GM23338 (cell line): ENCODE measurements at regions not wholly inside any gene's neighbourhood (a gene's known extent, or its start where the extent isn't known, plus 50 kb on each side); places are given as distances from the start of the nearest gene placed in this dataset.

Experiments used
- ATAC-seq: fragments of 200-7000 bp; cut with Tn5 transposase; 3 replicates; pipeline ENCODE4 v1.9.1; 2020
- DNase-seq: peaks from one replicate; pipeline ENCODE4 v3.0.0-alpha.2; 2015; ENCODE audit warnings: low spot score
- H2AFZ ChIP-seq: fragments of 200-600 bp; sonication (generic); 2 replicates; pipeline ENCODE4 v1.8.0; 2016; ENCODE audit warnings: antibody characterized with exemption, mild to moderate bottlenecking, moderate library complexity
- H3F3A ChIP-seq: fragments of 200-600 bp; sonication (generic); replicated peaks from 2 replicates; pipeline ENCODE4 v1.8.0; 2017; ENCODE audit warnings: antibody characterized with exemption, mixed run types, low read depth
- H3K27ac ChIP-seq: fragments of 200-600 bp; sonication (generic); 2 replicates; pipeline ENCODE4 v1.6.1; 2016; ENCODE audit warnings: low read depth
- H3K27me3 ChIP-seq: fragments of 200-600 bp; sonication (generic); 2 replicates; pipeline ENCODE4 v1.8.0; 2016; ENCODE audit warnings: mild to moderate bottlenecking, mixed run types, moderate library complexity; ENCODE audit not compliant: insufficient read depth
- H3K36me3 ChIP-seq: fragments of 200-600 bp; sonication (generic); 2 replicates; pipeline ENCODE4 v1.8.0; 2016; ENCODE audit warnings: mild to moderate bottlenecking; ENCODE audit not compliant: insufficient read depth
- H3K4me1 ChIP-seq: fragments of 200-600 bp; sonication (generic); 2 replicates; pipeline ENCODE4 v1.8.0; 2016; ENCODE audit warnings: mild to moderate bottlenecking, moderate library complexity; ENCODE audit not compliant: insufficient read depth
- H3K4me2 ChIP-seq: fragments of 200-600 bp; sonication (generic); 2 replicates; pipeline ENCODE4 v1.7.1; 2017; ENCODE audit warnings: mixed run types
- H3K4me3 ChIP-seq: fragments of 200-600 bp; sonication (generic); 2 replicates; pipeline ENCODE4 v1.6.1; 2016; ENCODE audit warnings: mixed run types
- H3K79me2 ChIP-seq: fragments of 200-600 bp; sonication (generic); replicated peaks from 2 replicates; pipeline ENCODE4 v1.8.0; 2017; ENCODE audit warnings: mild to moderate bottlenecking; ENCODE audit not compliant: insufficient read depth
- H3K9me2 ChIP-seq: fragments of 200-600 bp; sonication (generic); 2 replicates; pipeline ENCODE4 v1.8.0; 2017; ENCODE audit not compliant: insufficient read depth
- H4K20me1 ChIP-seq: fragments of 200-600 bp; sonication (generic); replicated peaks from 2 replicates; pipeline ENCODE4 v1.8.0; 2017; ENCODE audit warnings: mild to moderate bottlenecking; ENCODE audit not compliant: insufficient read depth
- H3K27ac Mint-ChIP-seq: 2 replicates; pipeline ENCODE4 v1.8.0; 2020; ENCODE audit warnings: inconsistent platforms, mild to moderate bottlenecking, moderate library complexity, mixed read lengths
- H3K27me3 Mint-ChIP-seq: 3 replicates; pipeline ENCODE4 v1.8.0; 2022; ENCODE audit warnings: low read depth, mild to moderate bottlenecking, moderate library complexity, mixed read lengths, inconsistent platforms; ENCODE audit not compliant: insufficient read depth, poor library complexity
- H3K36me3 Mint-ChIP-seq: 3 replicates; pipeline ENCODE4 v1.8.0; 2021; ENCODE audit warnings: low read depth, mild to moderate bottlenecking, inconsistent platforms, moderate library complexity, mixed read lengths
- H3K4me1 Mint-ChIP-seq: 3 replicates; pipeline ENCODE4 v1.8.0; 2020; ENCODE audit warnings: mild to moderate bottlenecking, inconsistent platforms, mixed read lengths
- H3K4me3 Mint-ChIP-seq: 3 replicates; pipeline ENCODE4 v1.8.0; 2021; ENCODE audit warnings: moderate library complexity, mild to moderate bottlenecking, inconsistent platforms, mixed read lengths
- H3K9me3 Mint-ChIP-seq: 3 replicates; pipeline ENCODE4 v1.8.0; 2020; ENCODE audit warnings: moderate library complexity, mild to moderate bottlenecking, inconsistent platforms, mixed read lengths
- CREB1 ChIP-seq: fragments of 250-450 bp; sonication (Bioruptor Pico); IDR thresholded peaks from 2 replicates; pipeline ENCODE4 v1.5.0; 2020; ENCODE audit warnings: low read depth, mild to moderate bottlenecking, moderate library complexity
- CTCF ChIP-seq, 2 experiments: fragments of 200-600 bp in 1 of 2; sonication (generic) in 1 of 2; conservative IDR thresholded peaks; 2 replicates each; pipeline versions ENCODE4 v1.5.1 to v1.6.1; 2016 to 2017; ENCODE audit warnings: antibody characterized with exemption in 2 of 2, low read depth in 2 of 2, mild to moderate bottlenecking in 2 of 2, moderate library complexity in 1 of 2
- ETS1 ChIP-seq: IDR thresholded peaks from 2 replicates; pipeline ENCODE4 v1.6.1; 2016; ENCODE audit warnings: antibody characterized with exemption
- EZH2 ChIP-seq: fragments of 200-600 bp; sonication (generic); IDR thresholded peaks from one replicate; pipeline ENCODE4 v1.8.0; 2017; ENCODE audit warnings: antibody characterized with exemption, mild to moderate bottlenecking, low read depth; ENCODE audit not compliant: unreplicated experiment
- EZH2phosphoT487 ChIP-seq: fragments of 200-600 bp; sonication (generic); IDR thresholded peaks from one replicate; pipeline ENCODE4 v1.8.1; 2018; ENCODE audit warnings: antibody characterized with exemption; ENCODE audit not compliant: unreplicated experiment
- JUNB ChIP-seq: IDR thresholded peaks from one replicate; pipeline ENCODE4 v1.6.1; 2016; ENCODE audit warnings: antibody characterized with exemption; ENCODE audit not compliant: unreplicated experiment
- NANOG ChIP-seq: IDR thresholded peaks from 2 replicates; pipeline ENCODE4 v1.6.1; 2016; ENCODE audit warnings: antibody characterized with exemption, borderline replicate concordance
- POLR2AphosphoS5 ChIP-seq: IDR thresholded peaks from 2 replicates; pipeline ENCODE4 v1.6.1; 2016; ENCODE audit warnings: antibody characterized with exemption, low read depth
- REST ChIP-seq: IDR thresholded peaks from one replicate; pipeline ENCODE4 v1.6.1; 2018; ENCODE audit warnings: antibody characterized with exemption; ENCODE audit not compliant: unreplicated experiment
- STAT1 ChIP-seq: IDR thresholded peaks from one replicate; pipeline ENCODE4 v1.6.1; 2016; ENCODE audit warnings: antibody characterized with exemption; ENCODE audit not compliant: unreplicated experiment
- ZNF114 ChIP-seq: fragments of 250-450 bp; sonication (Bioruptor Pico); IDR thresholded peaks from 2 replicates; pipeline ENCODE4 v1.5.0; 2020; ENCODE audit warnings: mild to moderate bottlenecking, moderate library complexity
- ZNF331 ChIP-seq: fragments of 250-450 bp; sonication (Bioruptor Pico); IDR thresholded peaks from 2 replicates; pipeline ENCODE4 v1.5.0; 2020; ENCODE audit warnings: low read depth, mild to moderate bottlenecking, moderate library complexity
- ZNF462 ChIP-seq: fragments of 250-450 bp; sonication (Bioruptor Pico); IDR thresholded peaks from 2 replicates; pipeline ENCODE4 v1.5.0; 2020; ENCODE audit warnings: mild to moderate bottlenecking, moderate library complexity

GRCh38 chr5:158364367-158364766 lies 505.4 kb upstream of the CLINT1 start:
- H3K36me3 Mint-ChIP-seq: no peaks in the 10 kb centered on the region
- H2AFZ ChIP-seq: no peak overlapping the region
- H3K4me2 ChIP-seq: no peak overlapping the region
- no peak overlapping the region; the same call in 1 of the 2 replicates for H3K27ac Mint-ChIP-seq
- H3K9me2 ChIP-seq: peaks cover 11% of the 10 kb centered on the region
- peak; percentile 49 for DNase-seq
- no peak overlapping the region for H3K4me3 Mint-ChIP-seq
- H3K27ac ChIP-seq: no peak overlapping the region
- TF ChIP-seq CREB1 (CRISPR knock-in tag): no peak
- TF ChIP-seq STAT1: no peak
- TF ChIP-seq ETS1: no peak
- TF ChIP-seq POLR2AphosphoS5: no peak
- TF ChIP-seq ZNF114 (CRISPR knock-in tag): no peak
- TF ChIP-seq NANOG: no peak
- TF ChIP-seq REST: no peak
- no peak for TF ChIP-seq ZNF331 (CRISPR knock-in tag)
- TF ChIP-seq ZNF462 (CRISPR knock-in tag): no peak
- TF ChIP-seq CTCF (conservative IDR thresholded peaks at IDR 0.05; ENCODE audit: low read depth in 2 of 2): no peak
- no peak for TF ChIP-seq JUNB
- no peak for TF ChIP-seq EZH2phosphoT487
- TF ChIP-seq EZH2: no peak
- peak; percentile 28; the same call in 1 of the 3 replicates for ATAC-seq
- no peak overlapping the region for H3K4me3 ChIP-seq
- peaks cover 3% of the 10 kb centered on the region for H3K27me3 Mint-ChIP-seq
- H4K20me1 ChIP-seq: no peaks in the 10 kb centered on the region
- no peaks in the 10 kb centered on the region for H3F3A ChIP-seq
- H3K79me2 ChIP-seq: no peaks in the 10 kb centered on the region
- H3K4me1 Mint-ChIP-seq: peaks cover 7% of the 10 kb centered on the region
- H3K27me3 ChIP-seq: no peaks in the 10 kb centered on the region
- peaks cover 3% of the 10 kb centered on the region; the same call in 1 of the 2 replicates for H3K4me1 ChIP-seq
- H3K9me3 Mint-ChIP-seq: no peaks in the 10 kb centered on the region
- H3K36me3 ChIP-seq: no peaks in the 10 kb centered on the region
